Uterus (tissue), 2 donors: ENCODE measurements at regions not wholly inside any gene's neighbourhood (a gene's known extent, or its start where the extent isn't known, plus 50 kb on each side); places are given as distances from the start of the nearest gene placed in this dataset.

Source experiments
- POLR2A ChIP-seq, 2 donors: fragments of 450-650 bp; IDR thresholded peaks; one replicate each; pipeline ENCODE4 v1.6.1; 2016; ENCODE audit warnings: antibody characterized with exemption in 2 of 2, mild to moderate bottlenecking in 1 of 2, moderate library complexity in 1 of 2
- TF ChIP-seq, protein P1 (sequence below), 4 experiments: fragments of 200-600 bp in 2 of 4; fragments of 450-650 bp in 2 of 4; sonication (generic) in 2 of 4; IDR thresholded peaks; one replicate each; pipeline ENCODE4 v1.5.1; 2016 to 2019; ENCODE audit warnings: antibody characterized with exemption in 4 of 4, mild to moderate bottlenecking in 2 of 4, moderate library complexity in 1 of 4

DNA sequence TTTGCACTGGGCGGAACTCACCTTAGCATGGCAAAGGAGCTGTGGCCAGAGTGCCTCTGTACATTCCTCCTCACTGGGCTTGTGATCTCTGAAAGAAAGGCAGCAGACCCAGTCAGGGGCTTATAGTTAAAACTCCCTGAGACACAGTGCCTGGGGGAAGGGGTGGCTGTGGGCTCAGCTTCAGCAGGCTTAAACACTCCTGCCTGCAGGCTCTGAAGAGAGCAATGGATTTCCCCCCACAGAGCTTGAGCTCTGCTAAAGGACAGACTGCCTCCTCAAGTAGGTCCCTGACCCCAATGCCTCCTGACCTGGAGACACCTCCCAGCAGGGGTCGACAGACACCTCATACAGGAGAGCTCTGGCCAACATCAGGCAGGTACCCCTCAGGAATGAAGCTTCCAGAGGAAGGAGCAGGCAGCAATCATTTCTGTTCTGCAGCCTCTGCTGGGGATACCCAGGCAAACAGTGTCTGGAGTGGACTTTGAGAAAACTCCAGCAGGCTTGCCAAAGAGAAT is 327.5 kb upstream of the SLC16A7 start:
- TF ChIP-seq, protein P1, sequence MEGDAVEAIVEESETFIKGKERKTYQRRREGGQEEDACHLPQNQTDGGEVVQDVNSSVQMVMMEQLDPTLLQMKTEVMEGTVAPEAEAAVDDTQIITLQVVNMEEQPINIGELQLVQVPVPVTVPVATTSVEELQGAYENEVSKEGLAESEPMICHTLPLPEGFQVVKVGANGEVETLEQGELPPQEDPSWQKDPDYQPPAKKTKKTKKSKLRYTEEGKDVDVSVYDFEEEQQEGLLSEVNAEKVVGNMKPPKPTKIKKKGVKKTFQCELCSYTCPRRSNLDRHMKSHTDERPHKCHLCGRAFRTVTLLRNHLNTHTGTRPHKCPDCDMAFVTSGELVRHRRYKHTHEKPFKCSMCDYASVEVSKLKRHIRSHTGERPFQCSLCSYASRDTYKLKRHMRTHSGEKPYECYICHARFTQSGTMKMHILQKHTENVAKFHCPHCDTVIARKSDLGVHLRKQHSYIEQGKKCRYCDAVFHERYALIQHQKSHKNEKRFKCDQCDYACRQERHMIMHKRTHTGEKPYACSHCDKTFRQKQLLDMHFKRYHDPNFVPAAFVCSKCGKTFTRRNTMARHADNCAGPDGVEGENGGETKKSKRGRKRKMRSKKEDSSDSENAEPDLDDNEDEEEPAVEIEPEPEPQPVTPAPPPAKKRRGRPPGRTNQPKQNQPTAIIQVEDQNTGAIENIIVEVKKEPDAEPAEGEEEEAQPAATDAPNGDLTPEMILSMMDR (IDR thresholded peaks at IDR 0.05), result no peak
- no peak for TF ChIP-seq POLR2A (IDR thresholded peaks at IDR 0.05)
